H1 (cell line): ENCODE measurements at regions not wholly inside any gene's neighbourhood (a gene's known extent, or its start where the extent isn't known, plus 50 kb on each side); places are given as distances from the start of the nearest gene placed in this dataset.

Experiments used
- RXRA ChIP-seq: IDR thresholded peaks from 2 replicates; pipeline ENCODE4 v1.6.1; 2011; ENCODE audit warnings: low read depth, mild to moderate bottlenecking, low read length, moderate library complexity; ENCODE audit not compliant: insufficient read depth
- TF ChIP-seq, protein P1 (sequence below): fragments of 300-600 bp; sonication (generic); IDR thresholded peaks from 2 replicates; pipeline ENCODE4 v1.7.1; 2012; ENCODE audit warnings: low read length, moderate library complexity, mild to moderate bottlenecking, inconsistent platforms; ENCODE audit not compliant: insufficient replicate concordance

DNA sequence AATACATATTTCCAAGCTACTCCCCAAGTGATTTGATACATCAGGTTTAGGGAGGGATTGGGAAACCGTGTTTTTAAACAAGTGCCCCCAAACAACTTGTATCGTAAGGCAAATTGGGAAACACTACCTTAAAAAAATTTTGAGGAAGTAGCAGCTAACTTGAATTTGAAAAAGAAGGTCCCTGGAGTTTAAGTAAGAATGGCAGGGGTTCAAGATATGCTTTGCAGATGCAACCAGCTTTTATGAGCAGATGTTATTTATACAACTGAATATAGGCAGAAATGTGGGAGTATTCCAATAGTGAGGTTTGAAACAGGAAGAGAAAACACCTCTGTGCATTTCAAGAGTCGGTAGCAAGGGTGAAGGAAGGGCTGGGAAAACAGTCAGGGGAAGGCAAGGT, 139.6 kb downstream of the IL20RB start (continued):
- TF ChIP-seq RXRA: no peak
- TF ChIP-seq, protein P1, sequence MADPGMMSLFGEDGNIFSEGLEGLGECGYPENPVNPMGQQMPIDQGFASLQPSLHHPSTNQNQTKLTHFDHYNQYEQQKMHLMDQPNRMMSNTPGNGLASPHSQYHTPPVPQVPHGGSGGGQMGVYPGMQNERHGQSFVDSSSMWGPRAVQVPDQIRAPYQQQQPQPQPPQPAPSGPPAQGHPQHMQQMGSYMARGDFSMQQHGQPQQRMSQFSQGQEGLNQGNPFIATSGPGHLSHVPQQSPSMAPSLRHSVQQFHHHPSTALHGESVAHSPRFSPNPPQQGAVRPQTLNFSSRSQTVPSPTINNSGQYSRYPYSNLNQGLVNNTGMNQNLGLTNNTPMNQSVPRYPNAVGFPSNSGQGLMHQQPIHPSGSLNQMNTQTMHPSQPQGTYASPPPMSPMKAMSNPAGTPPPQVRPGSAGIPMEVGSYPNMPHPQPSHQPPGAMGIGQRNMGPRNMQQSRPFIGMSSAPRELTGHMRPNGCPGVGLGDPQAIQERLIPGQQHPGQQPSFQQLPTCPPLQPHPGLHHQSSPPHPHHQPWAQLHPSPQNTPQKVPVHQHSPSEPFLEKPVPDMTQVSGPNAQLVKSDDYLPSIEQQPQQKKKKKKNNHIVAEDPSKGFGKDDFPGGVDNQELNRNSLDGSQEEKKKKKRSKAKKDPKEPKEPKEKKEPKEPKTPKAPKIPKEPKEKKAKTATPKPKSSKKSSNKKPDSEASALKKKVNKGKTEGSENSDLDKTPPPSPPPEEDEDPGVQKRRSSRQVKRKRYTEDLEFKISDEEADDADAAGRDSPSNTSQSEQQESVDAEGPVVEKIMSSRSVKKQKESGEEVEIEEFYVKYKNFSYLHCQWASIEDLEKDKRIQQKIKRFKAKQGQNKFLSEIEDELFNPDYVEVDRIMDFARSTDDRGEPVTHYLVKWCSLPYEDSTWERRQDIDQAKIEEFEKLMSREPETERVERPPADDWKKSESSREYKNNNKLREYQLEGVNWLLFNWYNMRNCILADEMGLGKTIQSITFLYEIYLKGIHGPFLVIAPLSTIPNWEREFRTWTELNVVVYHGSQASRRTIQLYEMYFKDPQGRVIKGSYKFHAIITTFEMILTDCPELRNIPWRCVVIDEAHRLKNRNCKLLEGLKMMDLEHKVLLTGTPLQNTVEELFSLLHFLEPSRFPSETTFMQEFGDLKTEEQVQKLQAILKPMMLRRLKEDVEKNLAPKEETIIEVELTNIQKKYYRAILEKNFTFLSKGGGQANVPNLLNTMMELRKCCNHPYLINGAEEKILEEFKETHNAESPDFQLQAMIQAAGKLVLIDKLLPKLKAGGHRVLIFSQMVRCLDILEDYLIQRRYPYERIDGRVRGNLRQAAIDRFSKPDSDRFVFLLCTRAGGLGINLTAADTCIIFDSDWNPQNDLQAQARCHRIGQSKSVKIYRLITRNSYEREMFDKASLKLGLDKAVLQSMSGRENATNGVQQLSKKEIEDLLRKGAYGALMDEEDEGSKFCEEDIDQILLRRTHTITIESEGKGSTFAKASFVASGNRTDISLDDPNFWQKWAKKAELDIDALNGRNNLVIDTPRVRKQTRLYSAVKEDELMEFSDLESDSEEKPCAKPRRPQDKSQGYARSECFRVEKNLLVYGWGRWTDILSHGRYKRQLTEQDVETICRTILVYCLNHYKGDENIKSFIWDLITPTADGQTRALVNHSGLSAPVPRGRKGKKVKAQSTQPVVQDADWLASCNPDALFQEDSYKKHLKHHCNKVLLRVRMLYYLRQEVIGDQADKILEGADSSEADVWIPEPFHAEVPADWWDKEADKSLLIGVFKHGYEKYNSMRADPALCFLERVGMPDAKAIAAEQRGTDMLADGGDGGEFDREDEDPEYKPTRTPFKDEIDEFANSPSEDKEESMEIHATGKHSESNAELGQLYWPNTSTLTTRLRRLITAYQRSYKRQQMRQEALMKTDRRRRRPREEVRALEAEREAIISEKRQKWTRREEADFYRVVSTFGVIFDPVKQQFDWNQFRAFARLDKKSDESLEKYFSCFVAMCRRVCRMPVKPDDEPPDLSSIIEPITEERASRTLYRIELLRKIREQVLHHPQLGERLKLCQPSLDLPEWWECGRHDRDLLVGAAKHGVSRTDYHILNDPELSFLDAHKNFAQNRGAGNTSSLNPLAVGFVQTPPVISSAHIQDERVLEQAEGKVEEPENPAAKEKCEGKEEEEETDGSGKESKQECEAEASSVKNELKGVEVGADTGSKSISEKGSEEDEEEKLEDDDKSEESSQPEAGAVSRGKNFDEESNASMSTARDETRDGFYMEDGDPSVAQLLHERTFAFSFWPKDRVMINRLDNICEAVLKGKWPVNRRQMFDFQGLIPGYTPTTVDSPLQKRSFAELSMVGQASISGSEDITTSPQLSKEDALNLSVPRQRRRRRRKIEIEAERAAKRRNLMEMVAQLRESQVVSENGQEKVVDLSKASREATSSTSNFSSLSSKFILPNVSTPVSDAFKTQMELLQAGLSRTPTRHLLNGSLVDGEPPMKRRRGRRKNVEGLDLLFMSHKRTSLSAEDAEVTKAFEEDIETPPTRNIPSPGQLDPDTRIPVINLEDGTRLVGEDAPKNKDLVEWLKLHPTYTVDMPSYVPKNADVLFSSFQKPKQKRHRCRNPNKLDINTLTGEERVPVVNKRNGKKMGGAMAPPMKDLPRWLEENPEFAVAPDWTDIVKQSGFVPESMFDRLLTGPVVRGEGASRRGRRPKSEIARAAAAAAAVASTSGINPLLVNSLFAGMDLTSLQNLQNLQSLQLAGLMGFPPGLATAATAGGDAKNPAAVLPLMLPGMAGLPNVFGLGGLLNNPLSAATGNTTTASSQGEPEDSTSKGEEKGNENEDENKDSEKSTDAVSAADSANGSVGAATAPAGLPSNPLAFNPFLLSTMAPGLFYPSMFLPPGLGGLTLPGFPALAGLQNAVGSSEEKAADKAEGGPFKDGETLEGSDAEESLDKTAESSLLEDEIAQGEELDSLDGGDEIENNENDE: no peak
